Peyer's patch (tissue), 4 donors: ENCODE measurements at regions not wholly inside any gene's neighbourhood (a gene's known extent, or its start where the extent isn't known, plus 50 kb on each side); places are given as distances from the start of the nearest gene placed in this dataset.

Source experiments
- POLR2A ChIP-seq, 2 donors: fragments of 450-650 bp; IDR thresholded peaks; one replicate each; pipeline ENCODE4 v1.5.1; 2017; ENCODE audit warnings: antibody characterized with exemption in 2 of 2, mild to moderate bottlenecking in 2 of 2, moderate library complexity in 2 of 2
- TF ChIP-seq, protein P1 (sequence below), 6 experiments: fragments of 450-650 bp in 4 of 6; fragments of 200-600 bp in 2 of 6; sonication (generic) in 1 of 6; IDR thresholded peaks; one replicate each; pipeline ENCODE4 v1.5.1; 2017 to 2019; ENCODE audit warnings: antibody characterized with exemption in 6 of 6, mild to moderate bottlenecking in 3 of 6, moderate library complexity in 1 of 6

DNA sequence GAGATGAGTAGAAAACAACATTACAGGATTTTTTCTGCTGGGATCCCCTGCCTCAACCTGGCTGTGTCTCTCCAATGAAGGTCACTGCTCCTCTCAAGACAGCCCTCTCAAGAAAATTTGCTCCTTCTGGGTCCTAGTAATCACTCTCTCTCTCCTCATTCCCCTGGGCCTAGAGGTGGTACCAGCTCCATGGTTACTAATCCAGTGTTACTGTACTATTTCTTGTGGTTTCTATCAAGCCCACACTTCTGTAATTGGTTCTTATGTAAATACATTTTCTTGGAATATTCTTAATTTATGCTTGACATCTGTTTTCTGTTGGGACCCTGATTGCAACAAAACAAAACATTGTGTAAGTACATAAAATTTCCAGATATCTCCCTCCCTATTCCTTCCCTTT, 123.8 kb upstream of the RORB start:
- TF ChIP-seq, protein P1, sequence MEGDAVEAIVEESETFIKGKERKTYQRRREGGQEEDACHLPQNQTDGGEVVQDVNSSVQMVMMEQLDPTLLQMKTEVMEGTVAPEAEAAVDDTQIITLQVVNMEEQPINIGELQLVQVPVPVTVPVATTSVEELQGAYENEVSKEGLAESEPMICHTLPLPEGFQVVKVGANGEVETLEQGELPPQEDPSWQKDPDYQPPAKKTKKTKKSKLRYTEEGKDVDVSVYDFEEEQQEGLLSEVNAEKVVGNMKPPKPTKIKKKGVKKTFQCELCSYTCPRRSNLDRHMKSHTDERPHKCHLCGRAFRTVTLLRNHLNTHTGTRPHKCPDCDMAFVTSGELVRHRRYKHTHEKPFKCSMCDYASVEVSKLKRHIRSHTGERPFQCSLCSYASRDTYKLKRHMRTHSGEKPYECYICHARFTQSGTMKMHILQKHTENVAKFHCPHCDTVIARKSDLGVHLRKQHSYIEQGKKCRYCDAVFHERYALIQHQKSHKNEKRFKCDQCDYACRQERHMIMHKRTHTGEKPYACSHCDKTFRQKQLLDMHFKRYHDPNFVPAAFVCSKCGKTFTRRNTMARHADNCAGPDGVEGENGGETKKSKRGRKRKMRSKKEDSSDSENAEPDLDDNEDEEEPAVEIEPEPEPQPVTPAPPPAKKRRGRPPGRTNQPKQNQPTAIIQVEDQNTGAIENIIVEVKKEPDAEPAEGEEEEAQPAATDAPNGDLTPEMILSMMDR (IDR thresholded peaks at IDR 0.05): no peak
- no peak for TF ChIP-seq POLR2A (IDR thresholded peaks at IDR 0.05)
